GM19452 (cell line): ENCODE measurements at regions not wholly inside any gene's neighbourhood (a gene's known extent, or its start where the extent isn't known, plus 50 kb on each side); places are given as distances from the start of the nearest gene placed in this dataset.
A peak's percentile ranks its signal among the peaks of the same experiment; 100 is the strongest.
"Not testable (repeated sequence)": the region's sequence is repeated elsewhere in the genome, so short reads cannot be mapped to it uniquely, and the experiment has no call there.

ENCODE experiments used
- ATAC-seq: cut with Tn5 transposase; IDR thresholded peaks from one replicate; pipeline ENCODE4 v1.9.1; 2021; ENCODE audit not compliant: unreplicated experiment

GRCh38 chr14:56419750-56420149 lies 159.8 kb upstream of the TMEM260 start:
- no peak for ATAC-seq

GRCh38 chr14:56422221-56422620 lies 157.4 kb upstream of the TMEM260 start:
- ATAC-seq, result no peak

GRCh38 chr14:56422703-56423213 lies 156.8 kb upstream of the TMEM260 start:
- ATAC-seq, result no peak

GRCh38 chr14:56423544-56423943 lies 156.1 kb upstream of the TMEM260 start:
- no peak for ATAC-seq

- no peak for ATAC-seq
These were observed 148.6 kb upstream of the TMEM260 start for GRCh38 chr14:56431013-56431412.

GRCh38 chr14:56449670-56450213 lies 129.9 kb upstream of the TMEM260 start:
- no peak for ATAC-seq

GRCh38 chr14:56452940-56453339 lies 126.7 kb upstream of the TMEM260 start:
- no peak for ATAC-seq

GRCh38 chr14:56454680-56455079 lies 124.9 kb upstream of the TMEM260 start:
- ATAC-seq, result not testable (repeated sequence)

- no peak for ATAC-seq
These were observed 119.1 kb upstream of the TMEM260 start for GRCh38 chr14:56460469-56460868.

GRCh38 chr14:56461276-56462275 lies 118.0 kb upstream of the TMEM260 start:
- no peak for ATAC-seq

GRCh38 chr14:56463271-56463890 lies 116.2 kb upstream of the TMEM260 start:
- ATAC-seq, result no peak

GRCh38 chr14:56471056-56471455 lies 108.5 kb upstream of the TMEM260 start:
- no peak for ATAC-seq

- no peak for ATAC-seq
These were observed 105.1 kb upstream of the TMEM260 start for GRCh38 chr14:56474419-56475022.

- ATAC-seq, result no peak
These were observed 97.2 kb upstream of the TMEM260 start for GRCh38 chr14:56482310-56482911.

GRCh38 chr14:56487090-56487667 lies 92.4 kb upstream of the TMEM260 start:
- ATAC-seq, result no peak

GRCh38 chr14:56487761-56488160 lies 91.8 kb upstream of the TMEM260 start:
- no peak for ATAC-seq

GRCh38 chr14:56488306-56488705 lies 91.3 kb upstream of the TMEM260 start:
- no peak for ATAC-seq

- no peak for ATAC-seq
These were observed 89.2 kb upstream of the TMEM260 start for GRCh38 chr14:56490379-56490778.

- peak; percentile 70 for ATAC-seq
These were observed 88.0 kb upstream of the TMEM260 start for GRCh38 chr14:56491299-56492285.
